A673 (cell line): ENCODE measurements at regions not wholly inside any gene's neighbourhood (a gene's known extent, or its start where the extent isn't known, plus 50 kb on each side); places are given as distances from the start of the nearest gene placed in this dataset.

ENCODE experiments used
- CTCF ChIP-seq: fragments of 300-800, 200-600 bp; sonication (generic); conservative IDR thresholded peaks from 2 replicates; pipeline ENCODE4 v1.5.1; 2017; ENCODE audit warnings: low read depth, mild to moderate bottlenecking, antibody characterized with exemption, low read length, moderate library complexity, mixed read lengths
- EZH2 ChIP-seq: fragments of 200-600 bp; sonication (generic); IDR thresholded peaks from 2 replicates; pipeline ENCODE4 v1.6.1; 2017; ENCODE audit warnings: borderline replicate concordance, low read depth, mild to moderate bottlenecking, mixed read lengths, antibody characterized with exemption, low read length; ENCODE audit not compliant: poor library complexity, severe bottlenecking

GRCh38 chr5:155311721-155312120 lies 298.2 kb downstream of the KIF4B start:
- TF ChIP-seq CTCF (no peak), EZH2 (no peak)
